Activated CD4-positive, alpha-beta memory T cell treated with anti-CD3 and anti-CD28 coated beads for 36 hours (primary cell): ENCODE measurements at regions not wholly inside any gene's neighbourhood (a gene's known extent, or its start where the extent isn't known, plus 50 kb on each side); places are given as distances from the start of the nearest gene placed in this dataset.

Experiments
- CTCF ChIA-PET: fragments of 350-600 bp; sonication (Branson Sonifier 250); formaldehyde crosslinking; loops from one replicate; lab custom pipeline; 2021; ENCODE audit warnings: antibody characterized with exemption, inconsistent platforms; lab: Charles Lee
- POLR2A ChIA-PET: fragments of 350-600 bp; sonication (Branson Sonifier 250); formaldehyde crosslinking; loops from one replicate; lab custom pipeline; 2021; ENCODE audit warnings: antibody characterized with exemption; lab: Charles Lee
- DNase-seq: peaks from one replicate; pipeline ENCODE4 v3.0.0-alpha.2; 2020
- H3K27ac Mint-ChIP-seq: one replicate; pipeline ENCODE4 v1.8.0; 2021; ENCODE audit warnings: mixed read lengths
- H3K27me3 Mint-ChIP-seq: one replicate; pipeline ENCODE4 v1.8.0; 2021; ENCODE audit warnings: mixed read lengths
- H3K36me3 Mint-ChIP-seq: one replicate; pipeline ENCODE4 v1.8.0; 2021; ENCODE audit warnings: mixed read lengths
- H3K4me1 Mint-ChIP-seq: one replicate; pipeline ENCODE4 v1.8.0; 2021; ENCODE audit warnings: low read depth, mixed read lengths
- H3K4me3 Mint-ChIP-seq: one replicate; pipeline ENCODE4 v1.8.0; 2021; ENCODE audit warnings: mild to moderate bottlenecking, mixed read lengths
- H3K9me3 Mint-ChIP-seq: one replicate; pipeline ENCODE4 v1.8.0; 2021; ENCODE audit warnings: mixed read lengths
- intact Hi-C: fragments of 100-400 bp; cut with micrococcal nuclease; formaldehyde crosslinking; loops from one replicate; pipeline ENCODE4 v1.15.1; 2023

GRCh38 chr4:125365731-125366130, 51.0 kb downstream of the FAT4 start:
- Mint-ChIP-seq H3K4me1 (no peaks in the 10 kb centered on the region), H3K27me3 (no peaks in the 10 kb centered on the region), H3K4me3 (no peak overlapping the region), H3K27ac (no peak overlapping the region), H3K9me3 (peaks cover 6% of the 10 kb centered on the region), H3K36me3 (no peaks in the 10 kb centered on the region)
- DNase-seq = no peak
- POLR2A ChIA-PET = no interaction called here
- CTCF ChIA-PET = no interaction called here
- intact Hi-C loops = no loop called here

- POLR2A ChIA-PET = no interaction called here
- peaks cover 6% of the 10 kb centered on the region for H3K9me3 Mint-ChIP-seq
- H3K4me3 Mint-ChIP-seq = no peak overlapping the region
- no peaks in the 10 kb centered on the region for H3K27me3 Mint-ChIP-seq
- intact Hi-C loops = no loop called here
- H3K36me3 Mint-ChIP-seq = no peaks in the 10 kb centered on the region
- no peaks in the 10 kb centered on the region for H3K4me1 Mint-ChIP-seq
- CTCF ChIA-PET = no interaction called here
- no peak for DNase-seq
- H3K27ac Mint-ChIP-seq = no peak overlapping the region
Measured at GRCh38 chr4:125368146-125368545, 53.4 kb downstream of the FAT4 start.

GRCh38 chr4:125368671-125369081, 53.9 kb downstream of the FAT4 start:
- POLR2A ChIA-PET = no interaction called here
- no peaks in the 10 kb centered on the region for H3K36me3 Mint-ChIP-seq

GRCh38 chr4:125369098-125369497, 54.3 kb downstream of the FAT4 start:
- Mint-ChIP-seq H3K9me3 (peaks cover 6% of the 10 kb centered on the region), H3K4me1 (no peaks in the 10 kb centered on the region), H3K4me3 (no peak overlapping the region)

More at GRCh38 chr4:125368671-125369081, 53.9 kb downstream of the FAT4 start:
- no peaks in the 10 kb centered on the region for H3K27me3 Mint-ChIP-seq
- CTCF ChIA-PET = no interaction called here
- intact Hi-C loops = no loop called here
- no peak overlapping the region for H3K4me3 Mint-ChIP-seq
- H3K27ac Mint-ChIP-seq = no peak overlapping the region
- peaks cover 6% of the 10 kb centered on the region for H3K9me3 Mint-ChIP-seq
- H3K4me1 Mint-ChIP-seq = no peaks in the 10 kb centered on the region
- DNase-seq = no peak

GRCh38 chr4:125370478-125370877, 55.7 kb downstream of the FAT4 start:
- DNase-seq = no peak
- POLR2A ChIA-PET = no interaction called here
- Mint-ChIP-seq H3K36me3 (no peaks in the 10 kb centered on the region), H3K4me3 (no peak overlapping the region), H3K4me1 (no peaks in the 10 kb centered on the region), H3K27me3 (no peaks in the 10 kb centered on the region), H3K27ac (no peak overlapping the region), H3K9me3 (peaks cover 6% of the 10 kb centered on the region)
- CTCF ChIA-PET = no interaction called here
- intact Hi-C loops = no loop called here

More at GRCh38 chr4:125369098-125369497, 54.3 kb downstream of the FAT4 start:
- no peaks in the 10 kb centered on the region for H3K27me3 Mint-ChIP-seq
- no peak overlapping the region for H3K27ac Mint-ChIP-seq
- POLR2A ChIA-PET = no interaction called here
- CTCF ChIA-PET = no interaction called here
- no peaks in the 10 kb centered on the region for H3K36me3 Mint-ChIP-seq
- intact Hi-C loops = no loop called here
- no peak for DNase-seq

GRCh38 chr4:125382995-125383394, 68.2 kb downstream of the FAT4 start:
- CTCF ChIA-PET = no interaction called here
- no peak overlapping the region for H3K27ac Mint-ChIP-seq
- POLR2A ChIA-PET = no interaction called here
- no peaks in the 10 kb centered on the region for H3K36me3 Mint-ChIP-seq
- H3K4me3 Mint-ChIP-seq = no peak overlapping the region
- H3K9me3 Mint-ChIP-seq = no peaks in the 10 kb centered on the region
- DNase-seq = no peak
- intact Hi-C loops = no loop called here
- no peaks in the 10 kb centered on the region for H3K27me3 Mint-ChIP-seq
- no peaks in the 10 kb centered on the region for H3K4me1 Mint-ChIP-seq

- POLR2A ChIA-PET = no interaction called here
- H3K4me1 Mint-ChIP-seq = no peaks in the 10 kb centered on the region
- intact Hi-C loops = no loop called here
- CTCF ChIA-PET = no interaction called here
- H3K9me3 Mint-ChIP-seq = no peaks in the 10 kb centered on the region
- no peaks in the 10 kb centered on the region for H3K27me3 Mint-ChIP-seq
- no peak overlapping the region for H3K27ac Mint-ChIP-seq
- H3K36me3 Mint-ChIP-seq = no peaks in the 10 kb centered on the region
- DNase-seq = no peak
- no peak overlapping the region for H3K4me3 Mint-ChIP-seq
Measured at GRCh38 chr4:125387770-125388169, 73.0 kb downstream of the FAT4 start.

- no peaks in the 10 kb centered on the region for H3K9me3 Mint-ChIP-seq
- CTCF ChIA-PET = no interaction called here
- no peaks in the 10 kb centered on the region for H3K36me3 Mint-ChIP-seq
Measured at GRCh38 chr4:125388613-125389012, 73.9 kb downstream of the FAT4 start.

GRCh38 chr4:125389713-125390112, 75.0 kb downstream of the FAT4 start:
- intact Hi-C loops = no loop called here
- POLR2A ChIA-PET = no interaction called here
- H3K36me3 Mint-ChIP-seq = no peaks in the 10 kb centered on the region
- no peak for DNase-seq
- no peak overlapping the region for H3K4me3 Mint-ChIP-seq
- CTCF ChIA-PET = no interaction called here
- H3K27me3 Mint-ChIP-seq = no peaks in the 10 kb centered on the region
- H3K4me1 Mint-ChIP-seq = no peaks in the 10 kb centered on the region
- no peaks in the 10 kb centered on the region for H3K9me3 Mint-ChIP-seq
- H3K27ac Mint-ChIP-seq = no peak overlapping the region

More at GRCh38 chr4:125388613-125389012, 73.9 kb downstream of the FAT4 start:
- Mint-ChIP-seq H3K27me3 (no peaks in the 10 kb centered on the region), H3K27ac (no peak overlapping the region), H3K4me3 (no peak overlapping the region), H3K4me1 (no peaks in the 10 kb centered on the region)
- intact Hi-C loops = no loop called here
- DNase-seq = no peak
- POLR2A ChIA-PET = no interaction called here

GRCh38 chr4:125390126-125390525, 75.4 kb downstream of the FAT4 start:
- POLR2A ChIA-PET = no interaction called here
- H3K27ac Mint-ChIP-seq = no peak overlapping the region
- DNase-seq = no peak
- no peak overlapping the region for H3K4me3 Mint-ChIP-seq
- H3K27me3 Mint-ChIP-seq = no peaks in the 10 kb centered on the region
- no peaks in the 10 kb centered on the region for H3K9me3 Mint-ChIP-seq
- H3K36me3 Mint-ChIP-seq = no peaks in the 10 kb centered on the region
- intact Hi-C loops = no loop called here
- CTCF ChIA-PET = no interaction called here
- H3K4me1 Mint-ChIP-seq = no peaks in the 10 kb centered on the region

- Mint-ChIP-seq H3K4me3 (no peak overlapping the region), H3K9me3 (no peaks in the 10 kb centered on the region), H3K27ac (no peak overlapping the region), H3K4me1 (no peaks in the 10 kb centered on the region), H3K36me3 (no peaks in the 10 kb centered on the region), H3K27me3 (no peaks in the 10 kb centered on the region)
- intact Hi-C loops = no loop called here
- no peak for DNase-seq
- POLR2A ChIA-PET = no interaction called here
- CTCF ChIA-PET = no interaction called here
Measured at GRCh38 chr4:125390727-125391126, 76.0 kb downstream of the FAT4 start.

GRCh38 chr4:125392694-125393093, 77.9 kb downstream of the FAT4 start:
- no peak for DNase-seq
- Mint-ChIP-seq H3K4me1 (no peaks in the 10 kb centered on the region), H3K27ac (no peak overlapping the region), H3K27me3 (no peaks in the 10 kb centered on the region), H3K9me3 (peaks cover 2% of the 10 kb centered on the region), H3K36me3 (no peaks in the 10 kb centered on the region), H3K4me3 (no peak overlapping the region)
- intact Hi-C loops = no loop called here
- CTCF ChIA-PET = no interaction called here
- POLR2A ChIA-PET = no interaction called here

- H3K27me3 Mint-ChIP-seq = no peaks in the 10 kb centered on the region
- H3K36me3 Mint-ChIP-seq = no peaks in the 10 kb centered on the region
- intact Hi-C loops = no loop called here
- ChIA-PET POLR2A (no interaction called here), CTCF (no interaction called here)
- no peak overlapping the region for H3K27ac Mint-ChIP-seq
- no peaks in the 10 kb centered on the region for H3K4me1 Mint-ChIP-seq
- H3K9me3 Mint-ChIP-seq = peaks cover 2% of the 10 kb centered on the region
- no peak overlapping the region for H3K4me3 Mint-ChIP-seq
- DNase-seq = no peak
Measured at GRCh38 chr4:125393825-125394224, 79.1 kb downstream of the FAT4 start.
